Upper lobe of right lung (tissue), 1 donor: ENCODE measurements at regions not wholly inside any gene's neighbourhood (a gene's known extent, or its start where the extent isn't known, plus 50 kb on each side); places are given as distances from the start of the nearest gene placed in this dataset.

Experiments
- ATAC-seq: fragments of 200-7000 bp; cut with Tn5 transposase; one replicate; pipeline ENCODE4 v1.9.1; 2020; ENCODE audit warnings: mild to moderate bottlenecking, moderate library complexity
- DNase-seq: peaks from one replicate; pipeline ENCODE4 v3.0.0-alpha.2; 2020
- H3K27ac ChIP-seq: fragments of 200-600 bp; one replicate; pipeline ENCODE4 v1.8.0; 2022
- H3K27me3 ChIP-seq: fragments of 200-600 bp; one replicate; pipeline ENCODE4 v1.8.0; 2022; ENCODE audit warnings: mild to moderate bottlenecking
- H3K36me3 ChIP-seq: fragments of 200-600 bp; one replicate; pipeline ENCODE4 v1.8.0; 2022
- H3K4me1 ChIP-seq: fragments of 200-600 bp; one replicate; pipeline ENCODE4 v1.8.0; 2022
- H3K4me3 ChIP-seq: fragments of 200-600 bp; one replicate; pipeline ENCODE4 v1.8.0; 2022; ENCODE audit warnings: mild to moderate bottlenecking
- H3K9me3 ChIP-seq: fragments of 200-600 bp; one replicate; pipeline ENCODE4 v1.8.0; 2022
- intact Hi-C: fragments of 100-400 bp; cut with DNase I; formaldehyde crosslinking; loops from one replicate; pipeline ENCODE4 v1.11.0; 2022
- TF ChIP-seq, protein P1 (sequence below): fragments of 200-600 bp; IDR thresholded peaks from one replicate; pipeline ENCODE4 v1.8.0; 2022; ENCODE audit warnings: antibody characterized with exemption
- donor health status: DM: no; HTN: yes; CAD: no; lungs with severe emphysema.

DNA sequence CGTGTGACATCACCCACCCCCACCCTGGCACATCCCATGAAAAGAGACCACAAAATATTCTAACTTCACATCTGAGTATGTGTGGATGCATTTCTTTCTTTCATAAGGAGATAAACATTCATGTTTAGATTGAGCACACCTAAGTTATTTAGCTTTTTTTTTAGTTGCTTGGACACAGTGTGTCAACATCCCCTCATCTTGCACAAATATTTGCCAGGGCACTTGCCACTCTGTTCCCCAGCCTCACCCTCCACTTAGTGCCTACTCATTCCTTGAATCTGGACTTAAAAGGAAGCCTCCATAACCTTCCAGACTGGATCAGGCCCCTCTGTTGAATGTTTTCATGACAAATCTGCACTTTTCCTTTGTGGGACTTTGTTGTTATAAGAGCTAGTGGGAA, 338.9 kb upstream of the IGFBP3 start:
- H3K4me3 ChIP-seq = no peak overlapping the region
- TF ChIP-seq, protein P1, sequence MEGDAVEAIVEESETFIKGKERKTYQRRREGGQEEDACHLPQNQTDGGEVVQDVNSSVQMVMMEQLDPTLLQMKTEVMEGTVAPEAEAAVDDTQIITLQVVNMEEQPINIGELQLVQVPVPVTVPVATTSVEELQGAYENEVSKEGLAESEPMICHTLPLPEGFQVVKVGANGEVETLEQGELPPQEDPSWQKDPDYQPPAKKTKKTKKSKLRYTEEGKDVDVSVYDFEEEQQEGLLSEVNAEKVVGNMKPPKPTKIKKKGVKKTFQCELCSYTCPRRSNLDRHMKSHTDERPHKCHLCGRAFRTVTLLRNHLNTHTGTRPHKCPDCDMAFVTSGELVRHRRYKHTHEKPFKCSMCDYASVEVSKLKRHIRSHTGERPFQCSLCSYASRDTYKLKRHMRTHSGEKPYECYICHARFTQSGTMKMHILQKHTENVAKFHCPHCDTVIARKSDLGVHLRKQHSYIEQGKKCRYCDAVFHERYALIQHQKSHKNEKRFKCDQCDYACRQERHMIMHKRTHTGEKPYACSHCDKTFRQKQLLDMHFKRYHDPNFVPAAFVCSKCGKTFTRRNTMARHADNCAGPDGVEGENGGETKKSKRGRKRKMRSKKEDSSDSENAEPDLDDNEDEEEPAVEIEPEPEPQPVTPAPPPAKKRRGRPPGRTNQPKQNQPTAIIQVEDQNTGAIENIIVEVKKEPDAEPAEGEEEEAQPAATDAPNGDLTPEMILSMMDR = no peak
- no peaks in the 10 kb centered on the region for H3K36me3 ChIP-seq
- H3K4me1 ChIP-seq = no peaks in the 10 kb centered on the region
- intact Hi-C loops = no loop called here
- H3K27me3 ChIP-seq = no peaks in the 10 kb centered on the region
- H3K9me3 ChIP-seq = peaks cover 14% of the 10 kb centered on the region
- DNase-seq = no peak
- ATAC-seq = peak; percentile 66
- no peak overlapping the region for H3K27ac ChIP-seq

DNA sequence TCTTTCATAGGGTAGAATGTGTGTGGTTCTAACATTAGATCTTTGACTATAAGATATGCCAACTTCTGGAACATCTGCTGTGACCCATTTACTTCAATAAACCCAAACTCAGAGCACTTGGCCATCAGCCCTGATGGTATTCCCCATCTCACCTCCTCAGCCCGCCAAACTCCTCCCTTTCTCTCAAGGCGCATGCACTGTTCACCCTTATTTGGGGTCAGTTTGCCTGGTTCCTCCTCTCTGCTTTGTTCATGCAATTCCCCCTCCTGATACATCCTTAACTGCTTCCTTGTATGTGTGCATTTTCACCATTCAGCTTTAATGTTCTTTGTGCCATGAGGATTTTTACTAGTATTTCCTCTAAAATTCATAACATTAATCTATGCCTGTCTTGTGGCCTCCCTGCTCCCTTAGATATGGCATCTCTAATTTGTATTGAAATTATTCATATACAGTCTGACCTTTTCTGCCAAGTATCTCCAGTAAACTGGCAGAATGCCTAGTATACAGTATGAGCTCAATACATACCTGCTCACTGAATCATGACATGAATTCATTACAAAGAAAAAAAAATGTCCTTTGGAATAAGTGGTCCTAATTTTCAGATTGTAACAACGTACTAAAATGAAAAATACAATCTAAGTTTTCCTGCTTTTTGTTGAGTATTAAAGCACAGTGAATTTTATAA, 336.8 kb upstream of the IGFBP3 start:
- H3K4me3 ChIP-seq = no peak overlapping the region
- peaks cover 14% of the 10 kb centered on the region for H3K9me3 ChIP-seq
- intact Hi-C loops = no loop called here
- H3K36me3 ChIP-seq = no peaks in the 10 kb centered on the region
- no peak overlapping the region for H3K27ac ChIP-seq
- DNase-seq = no peak
- ATAC-seq = no peak
- H3K27me3 ChIP-seq = no peaks in the 10 kb centered on the region
- no peaks in the 10 kb centered on the region for H3K4me1 ChIP-seq
- TF ChIP-seq, protein P1 = no peak

DNA sequence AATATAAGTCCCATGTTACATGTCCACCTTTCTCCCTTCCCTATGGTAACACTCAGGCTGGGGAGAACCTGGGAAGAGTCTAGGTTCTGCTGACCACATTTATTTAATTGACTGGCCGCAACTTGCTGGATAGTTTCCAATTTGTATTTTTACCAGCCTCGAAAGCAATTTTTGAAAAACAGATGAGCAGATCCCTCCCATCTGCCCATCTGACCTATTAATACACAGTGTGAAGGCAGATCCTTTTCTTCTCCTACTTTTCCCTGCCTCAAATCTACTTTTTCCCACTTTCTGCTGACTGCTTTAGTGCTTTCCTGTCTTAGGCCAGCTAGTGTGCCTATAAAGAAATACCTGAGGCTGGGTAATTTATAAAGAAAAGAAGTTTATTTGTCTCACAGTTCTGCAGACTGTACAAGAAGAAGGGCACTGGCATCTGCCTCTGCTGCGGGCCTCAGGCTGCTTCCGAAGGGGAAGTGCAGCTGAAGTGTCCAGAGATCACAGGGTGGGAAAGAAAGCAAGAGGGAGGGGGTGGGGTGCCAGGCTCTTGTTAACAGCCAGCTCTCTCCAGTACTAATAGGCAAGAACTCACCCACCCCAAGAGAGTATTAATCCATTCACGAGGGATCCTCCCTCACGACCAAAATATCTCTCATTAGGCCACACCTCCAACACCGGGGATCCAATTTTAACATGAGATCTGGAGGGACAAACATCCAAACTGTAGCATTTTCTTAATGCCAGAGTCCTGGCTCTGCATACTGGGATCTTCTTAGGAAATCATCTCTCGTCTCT, 336.0 kb upstream of the IGFBP3 start:
- TF ChIP-seq, protein P1 = no peak
- Histone ChIP-seq H3K4me3 (no peak overlapping the region), H3K9me3 (peaks cover 13% of the 10 kb centered on the region), H3K4me1 (no peaks in the 10 kb centered on the region), H3K27me3 (no peaks in the 10 kb centered on the region), H3K36me3 (no peaks in the 10 kb centered on the region), H3K27ac (no peak overlapping the region)
- DNase-seq (no peak), ATAC-seq (no peak)
- intact Hi-C loops = no loop called here

DNA sequence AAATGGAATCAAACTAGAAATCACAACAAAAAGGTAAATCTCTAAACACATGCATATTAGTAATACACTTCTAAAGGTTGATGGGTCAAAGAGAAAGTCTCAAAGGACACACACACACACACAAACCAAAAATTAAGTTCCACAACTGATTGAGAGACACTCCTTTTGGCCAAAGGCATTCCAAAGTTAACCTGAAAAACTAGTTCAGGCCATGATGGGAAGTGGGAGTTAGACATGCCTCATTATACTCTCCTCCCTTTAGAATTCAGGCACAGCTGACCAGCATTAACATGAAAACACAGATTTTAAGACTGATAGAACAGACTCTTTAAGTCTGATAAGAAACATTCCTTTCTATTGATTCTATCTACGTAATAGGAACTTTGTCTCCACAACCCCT, 332.4 kb upstream of the IGFBP3 start:
- Histone ChIP-seq H3K9me3 (no peaks in the 10 kb centered on the region), H3K27me3 (no peaks in the 10 kb centered on the region), H3K27ac (no peak overlapping the region), H3K36me3 (no peaks in the 10 kb centered on the region), H3K4me1 (no peaks in the 10 kb centered on the region), H3K4me3 (no peak overlapping the region)
- DNase-seq (no peak), ATAC-seq (no peak)
- intact Hi-C loops = no loop called here
- TF ChIP-seq, protein P1 = no peak

DNA sequence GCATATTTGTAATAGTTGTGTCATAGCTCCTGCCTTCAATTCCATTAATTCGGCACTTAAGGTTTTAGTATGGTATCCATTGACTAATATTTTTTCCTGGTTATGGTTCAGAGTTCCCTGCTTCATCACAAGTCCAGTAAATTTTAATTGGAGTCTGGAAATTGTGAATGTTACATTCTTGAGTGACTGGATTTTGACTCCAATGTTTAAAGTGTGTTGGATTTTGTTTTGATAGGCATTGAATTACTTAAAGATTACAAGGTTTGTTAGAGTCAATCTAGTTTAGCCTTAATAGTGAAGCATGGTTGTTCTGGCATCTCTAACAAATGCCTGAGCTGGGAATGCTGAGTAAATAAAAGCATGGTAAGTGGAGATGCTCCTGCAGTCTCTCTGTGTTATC, 326.6 kb upstream of the IGFBP3 start:
- H3K27me3 ChIP-seq = no peaks in the 10 kb centered on the region
- H3K9me3 ChIP-seq = no peaks in the 10 kb centered on the region
- H3K4me1 ChIP-seq = no peaks in the 10 kb centered on the region
- no peak overlapping the region for H3K27ac ChIP-seq
- TF ChIP-seq, protein P1 = no peak
- DNase-seq (no peak), ATAC-seq (no peak)
- H3K4me3 ChIP-seq = no peak overlapping the region
- H3K36me3 ChIP-seq = no peaks in the 10 kb centered on the region
- intact Hi-C loops = no loop called here
